H7 (cell line): ENCODE measurements at regions not wholly inside any gene's neighbourhood (a gene's known extent, or its start where the extent isn't known, plus 50 kb on each side); places are given as distances from the start of the nearest gene placed in this dataset.
"Not testable (repeated sequence)": the region's sequence is repeated elsewhere in the genome, so short reads cannot be mapped to it uniquely, and the experiment has no call there.

Experiments used
- DNase-seq: peaks from one replicate; pipeline ENCODE4 v3.0.0; 2012
- H3K27me3 ChIP-seq: 2 replicates; pipeline ENCODE4 v1.6.0; 2011; ENCODE audit warnings: mild to moderate bottlenecking, low read length; ENCODE audit not compliant: control insufficient read depth, insufficient read depth
- H3K36me3 ChIP-seq: replicated peaks from 2 replicates; pipeline ENCODE4 v1.5.1; 2011; ENCODE audit warnings: low read length; ENCODE audit not compliant: control insufficient read depth, insufficient read depth
- H3K4me3 ChIP-seq: 2 replicates; pipeline ENCODE4 v1.5.1; 2011; ENCODE audit warnings: low read depth, mild to moderate bottlenecking, control low read depth, low read length, moderate library complexity; ENCODE audit not compliant: insufficient read depth

GRCh38 chr7:42661312-42661711 is 250.6 kb downstream of the C7orf25 start:
- no peak for DNase-seq
- H3K36me3 ChIP-seq: no peaks in the 10 kb centered on the region
- H3K27me3 ChIP-seq: no peaks in the 10 kb centered on the region

GRCh38 chr7:42650701-42651100 is 261.2 kb downstream of the C7orf25 start:
- no peaks in the 10 kb centered on the region for H3K27me3 ChIP-seq
- H3K36me3 ChIP-seq: no peaks in the 10 kb centered on the region
- DNase-seq: no peak
- no peak overlapping the region for H3K4me3 ChIP-seq

More at GRCh38 chr7:42661312-42661711, 250.6 kb downstream of the C7orf25 start:
- H3K4me3 ChIP-seq: no peak overlapping the region

GRCh38 chr7:42650171-42650570 is 261.7 kb downstream of the C7orf25 start:
- Histone ChIP-seq H3K27me3 (no peaks in the 10 kb centered on the region), H3K4me3 (no peak overlapping the region), H3K36me3 (no peaks in the 10 kb centered on the region)
- no peak for DNase-seq

GRCh38 chr7:42645906-42646305 is 266.0 kb downstream of the C7orf25 start:
- no peaks in the 10 kb centered on the region for H3K27me3 ChIP-seq
- no peak overlapping the region for H3K4me3 ChIP-seq
- no peak for DNase-seq
- H3K36me3 ChIP-seq: no peaks in the 10 kb centered on the region

- Histone ChIP-seq H3K27me3 (no peaks in the 10 kb centered on the region), H3K4me3 (no peak overlapping the region), H3K36me3 (no peaks in the 10 kb centered on the region)
- DNase-seq: no peak
These were observed 269.2 kb downstream of the C7orf25 start for GRCh38 chr7:42642699-42643098.

GRCh38 chr7:42639930-42640329 is 271.9 kb downstream of the C7orf25 start:
- peak; percentile 19 for DNase-seq
- no peaks in the 10 kb centered on the region for H3K36me3 ChIP-seq
- H3K4me3 ChIP-seq: no peak overlapping the region
- H3K27me3 ChIP-seq: no peaks in the 10 kb centered on the region

- not testable (repeated sequence) for DNase-seq, H3K4me3 ChIP-seq, H3K27me3 ChIP-seq, H3K36me3 ChIP-seq
These were observed 275.5 kb downstream of the C7orf25 start for GRCh38 chr7:42636380-42636779.

- Histone ChIP-seq H3K4me3 (no peak overlapping the region), H3K27me3 (no peaks in the 10 kb centered on the region), H3K36me3 (no peaks in the 10 kb centered on the region)
- no peak for DNase-seq
These were observed 283.8 kb downstream of the C7orf25 start for GRCh38 chr7:42628054-42628453.

GRCh38 chr7:42627626-42628025 is 284.2 kb downstream of the C7orf25 start:
- H3K36me3 ChIP-seq: no peaks in the 10 kb centered on the region
- DNase-seq: no peak
- no peaks in the 10 kb centered on the region for H3K27me3 ChIP-seq
- no peak overlapping the region for H3K4me3 ChIP-seq

GRCh38 chr7:42627101-42627500 is 284.8 kb downstream of the C7orf25 start:
- Histone ChIP-seq H3K4me3 (no peak overlapping the region), H3K36me3 (no peaks in the 10 kb centered on the region), H3K27me3 (no peaks in the 10 kb centered on the region)
- no peak for DNase-seq

GRCh38 chr7:42625421-42625820 is 286.4 kb downstream of the C7orf25 start:
- no peak overlapping the region for H3K4me3 ChIP-seq
- H3K36me3 ChIP-seq: no peaks in the 10 kb centered on the region
- H3K27me3 ChIP-seq: no peaks in the 10 kb centered on the region
- DNase-seq: no peak

- Histone ChIP-seq H3K36me3 (no peaks in the 10 kb centered on the region), H3K4me3 (no peak overlapping the region), H3K27me3 (no peaks in the 10 kb centered on the region)
- no peak for DNase-seq
These were observed 287.4 kb downstream of the C7orf25 start for GRCh38 chr7:42624471-42624870.

- no peaks in the 10 kb centered on the region for H3K36me3 ChIP-seq
- DNase-seq: no peak
- H3K27me3 ChIP-seq: no peaks in the 10 kb centered on the region
- H3K4me3 ChIP-seq: no peak overlapping the region
These were observed 290.2 kb downstream of the C7orf25 start for GRCh38 chr7:42621543-42622219.

GRCh38 chr7:42618651-42619360 is 293.1 kb downstream of the C7orf25 start:
- DNase-seq: no peak
- Histone ChIP-seq H3K4me3 (no peak overlapping the region), H3K27me3 (no peaks in the 10 kb centered on the region), H3K36me3 (no peaks in the 10 kb centered on the region)

- H3K36me3 ChIP-seq: no peaks in the 10 kb centered on the region
- peak; percentile 23 for DNase-seq
- H3K4me3 ChIP-seq: no peak overlapping the region
- H3K27me3 ChIP-seq: no peaks in the 10 kb centered on the region
These were observed 293.9 kb downstream of the C7orf25 start for GRCh38 chr7:42617806-42618457.
